ENCODE measurements at regions not wholly inside any gene's neighbourhood (a gene's known extent, or its start where the extent isn't known, plus 50 kb on each side); places are given as distances from the start of the nearest gene placed in this dataset.

DNA sequence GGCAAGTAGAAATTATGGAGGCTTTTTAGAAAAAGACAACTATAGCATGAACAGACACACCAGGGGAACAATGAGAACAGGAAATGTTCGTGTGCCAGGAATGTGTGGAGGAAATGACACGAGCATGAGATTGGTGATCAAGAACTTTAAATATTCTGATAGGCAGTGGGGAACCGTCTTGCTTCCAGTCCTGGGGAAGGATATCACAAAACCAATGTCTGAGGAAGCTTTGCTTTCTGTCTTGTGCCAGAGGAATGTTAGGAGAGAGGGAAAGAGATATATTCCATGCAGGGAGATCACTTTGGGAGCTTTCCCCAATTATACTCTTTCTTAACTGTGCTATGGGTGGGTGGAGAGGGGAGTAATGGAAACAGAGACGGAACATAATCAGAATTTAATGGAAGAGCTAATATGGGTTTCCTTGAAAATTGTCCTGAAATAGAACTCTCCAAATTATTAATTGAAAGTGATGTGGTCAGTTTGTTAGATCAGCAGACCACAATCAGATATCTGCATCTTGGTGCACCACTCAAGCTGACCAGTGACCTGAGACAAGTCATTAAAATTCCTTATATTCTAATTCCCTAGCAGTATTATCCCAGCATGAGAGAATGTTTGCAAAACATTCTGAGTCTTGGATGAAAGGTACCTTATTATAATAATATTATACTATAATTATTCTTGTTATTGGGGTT lies 178.2 kb downstream of the SOX4 start:
- Histone ChIP-seq H3K4me1 (peaks cover 24 to 56% (median 52%) of the 10 kb centered on the region in 4 donors), H3K9me3 (no peaks in the 10 kb centered on the region), H3K27me3 (no peaks in the 10 kb centered on the region), H3K27ac (replicated peaks in 1 of 4) (no peak overlapping the region), H3K4me3 (no peak overlapping the region), H3K36me3 (no peaks in the 10 kb centered on the region)
- DNase-seq (ENCODE audit: extremely low spot score), result no peak
- intact Hi-C loops (cut with DNase I), result no loop called here
- WGBS, result 74% methylated on average over 4 of the region's 4 CpGs
- TF ChIP-seq EP300 (IDR thresholded peaks at IDR 0.05) (no peak), CTCF (IDR thresholded peaks at IDR 0.05) (no peak), POLR2A (IDR thresholded peaks at IDR 0.05; ENCODE audit: low read depth) (no peak), POLR2AphosphoS5 (IDR thresholded peaks at IDR 0.05) (no peak)

DNA sequence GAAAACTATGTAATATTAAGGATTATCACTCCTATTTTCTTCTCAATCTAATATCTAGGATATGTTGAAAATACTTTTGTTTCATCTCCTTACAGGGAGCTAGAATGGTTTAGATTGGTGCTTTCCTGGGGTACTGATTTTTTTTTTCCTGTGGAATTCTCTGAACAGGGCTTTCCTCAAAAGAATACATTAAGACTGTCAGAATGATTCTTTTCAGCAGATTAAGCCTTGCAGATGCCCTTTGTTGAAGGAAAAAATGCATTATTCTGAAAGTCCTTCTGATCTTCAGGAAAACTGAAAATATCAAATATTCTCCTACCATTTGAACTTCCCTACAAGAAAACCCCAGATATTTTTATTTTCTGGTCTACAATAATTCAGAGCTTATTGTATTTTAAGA lies 178.9 kb downstream of the SOX4 start:
- no peak for DNase-seq (ENCODE audit: extremely low spot score)
- no peaks in the 10 kb centered on the region for H3K36me3 ChIP-seq
- no peaks in the 10 kb centered on the region for H3K27me3 ChIP-seq
- H3K27ac ChIP-seq (replicated peaks in 1 of 4), result no peak overlapping the region
- intact Hi-C loops (cut with DNase I), result no loop called here
- no peaks in the 10 kb centered on the region for H3K9me3 ChIP-seq
- no peak overlapping the region for H3K4me3 ChIP-seq
- H3K4me1 ChIP-seq, result peaks cover 24 to 55% (median 52%) of the 10 kb centered on the region in 4 donors
- no peak for TF ChIP-seq POLR2A (IDR thresholded peaks at IDR 0.05; ENCODE audit: low read depth)

DNA sequence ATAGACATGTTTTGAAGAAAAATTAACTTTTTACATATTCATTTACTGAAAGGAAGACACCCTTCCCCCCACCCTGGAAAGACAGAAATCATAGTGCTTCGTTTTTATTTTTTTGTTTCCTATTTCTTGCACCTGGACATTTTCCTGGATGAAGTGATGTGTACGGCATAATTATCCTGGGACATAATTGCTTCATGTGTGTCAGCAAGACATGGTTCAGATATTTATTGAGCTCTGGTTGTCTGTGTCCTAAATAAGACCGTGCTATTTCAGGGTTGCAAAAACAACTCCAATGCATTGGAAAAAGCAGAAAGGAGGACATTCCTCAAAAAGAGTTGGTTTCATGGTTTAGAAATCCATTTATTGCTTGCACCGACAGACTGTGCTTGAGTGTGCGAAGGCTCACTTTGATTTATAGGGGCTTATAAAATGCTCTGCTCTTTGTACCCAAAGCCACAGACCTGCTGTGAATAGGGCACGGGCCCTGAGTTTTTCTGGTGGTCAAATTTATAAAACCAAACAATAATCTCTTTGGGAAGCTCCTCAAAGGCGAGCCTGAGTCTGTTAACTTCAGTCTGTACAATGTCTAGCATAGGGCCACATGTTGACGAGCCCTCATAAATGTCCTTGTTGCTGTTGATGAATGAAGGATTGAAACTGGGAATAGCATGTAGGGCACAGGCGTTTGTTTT lies 179.5 kb downstream of the SOX4 start:
- 89% methylated on average over 9 of the region's 9 CpGs for WGBS
- no peaks in the 10 kb centered on the region for H3K36me3 ChIP-seq
- no peaks in the 10 kb centered on the region for H3K27me3 ChIP-seq
- no peak for DNase-seq (ENCODE audit: extremely low spot score)
- no peak overlapping the region for H3K4me3 ChIP-seq
- H3K27ac ChIP-seq (replicated peaks in 1 of 4), result no peak overlapping the region
- intact Hi-C loops (cut with DNase I), result no loop called here
- H3K4me1 ChIP-seq, result peaks cover 24 to 50% (median 47%) of the 10 kb centered on the region in 4 donors
- H3K9me3 ChIP-seq, result no peaks in the 10 kb centered on the region
- no peak for TF ChIP-seq POLR2A (IDR thresholded peaks at IDR 0.05; ENCODE audit: low read depth)
- TF ChIP-seq CTCF (IDR thresholded peaks at IDR 0.05), result no peak
- no peak for TF ChIP-seq POLR2AphosphoS5 (IDR thresholded peaks at IDR 0.05)
- no peak for TF ChIP-seq EP300 (IDR thresholded peaks at IDR 0.05)

- WGBS, result 91% methylated on average over 6 of the region's 6 CpGs
- Histone ChIP-seq H3K27ac (replicated peaks in 1 of 4) (no peak overlapping the region), H3K4me3 (no peak overlapping the region), H3K4me1 (peaks cover 20 to 45% (median 42%) of the 10 kb centered on the region in 4 donors), H3K36me3 (no peaks in the 10 kb centered on the region), H3K27me3 (no peaks in the 10 kb centered on the region), H3K9me3 (no peaks in the 10 kb centered on the region)
- DNase-seq (ENCODE audit: extremely low spot score), result no peak
- intact Hi-C loops (cut with DNase I), result no loop called here
- no peak for TF ChIP-seq CTCF (IDR thresholded peaks at IDR 0.05)
- TF ChIP-seq POLR2AphosphoS5 (IDR thresholded peaks at IDR 0.05), result no peak
- TF ChIP-seq POLR2A (IDR thresholded peaks at IDR 0.05; ENCODE audit: low read depth), result no peak
- TF ChIP-seq EP300 (IDR thresholded peaks at IDR 0.05), result no peak
Observed at GRCh38 chr6:21773576-21773968, 180.0 kb downstream of the SOX4 start.

- H3K27me3 ChIP-seq, result no peaks in the 10 kb centered on the region
- H3K9me3 ChIP-seq, result no peaks in the 10 kb centered on the region
- 95% methylated on average over 1 of the region's 1 CpG for WGBS
- DNase-seq (ENCODE audit: extremely low spot score), result no peak
- no peaks in the 10 kb centered on the region for H3K36me3 ChIP-seq
- TF ChIP-seq CTCF (IDR thresholded peaks at IDR 0.05) (no peak), POLR2A (IDR thresholded peaks at IDR 0.05; ENCODE audit: low read depth) (no peak), POLR2AphosphoS5 (IDR thresholded peaks at IDR 0.05) (no peak), EP300 (IDR thresholded peaks at IDR 0.05) (no peak)
- intact Hi-C loops (cut with DNase I), result no loop called here
- no peak overlapping the region for H3K27ac ChIP-seq (replicated peaks in 1 of 4)
- H3K4me3 ChIP-seq, result no peak overlapping the region
- peaks cover 0 to 7% (median 2%) of the 10 kb centered on the region in 4 donors for H3K4me1 ChIP-seq
Observed at GRCh38 chr6:21777846-21778245, 184.3 kb downstream of the SOX4 start.

Data from esophagus muscularis mucosa (tissue), 4 donors.